CD4-positive, alpha-beta T cell treated with Interleukin-21 for 1 hour (primary cell): ENCODE measurements at regions not wholly inside any gene's neighbourhood (a gene's known extent, or its start where the extent isn't known, plus 50 kb on each side); places are given as distances from the start of the nearest gene placed in this dataset.
"Not testable (repeated sequence)": the region's sequence is repeated elsewhere in the genome, so short reads cannot be mapped to it uniquely, and the experiment has no call there.

ENCODE experiments used
- DNase-seq: peaks from one replicate; pipeline ENCODE4 v3.0.0-alpha.2; 2020

GRCh38 chr2:234719116-234719716 lies 222.3 kb upstream of the ARL4C start:
- DNase-seq: no peak

- DNase-seq: no peak
Observed at GRCh38 chr2:234716271-234716670, 219.4 kb upstream of the ARL4C start.

DNA sequence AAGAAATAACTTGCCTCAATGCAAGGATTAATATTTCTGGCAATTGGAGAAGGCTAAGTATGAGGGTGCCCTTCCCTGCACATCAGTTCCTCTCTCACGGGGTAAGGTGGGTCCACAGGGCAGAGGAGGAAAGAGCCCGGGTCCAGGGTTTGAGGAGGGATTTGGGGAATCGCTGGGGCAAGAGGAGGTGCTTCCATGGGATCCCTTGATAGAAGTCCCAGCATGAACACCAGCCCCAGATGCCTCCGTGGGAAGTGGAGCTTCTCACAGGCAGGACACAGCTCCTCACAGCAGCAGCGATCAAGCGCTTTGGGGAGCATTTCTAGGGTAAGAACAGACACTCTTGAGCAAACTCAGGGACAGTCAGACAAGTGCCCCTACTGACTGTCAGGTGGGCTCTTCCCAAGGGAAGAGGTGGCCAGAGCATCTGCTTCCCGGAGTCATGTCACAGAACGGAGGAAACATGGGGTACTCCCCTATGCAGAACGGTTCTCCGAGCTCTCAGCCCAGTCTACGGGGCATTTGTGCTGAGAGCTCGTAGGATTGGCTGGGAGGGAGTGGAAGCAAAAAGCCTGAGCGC lies 218.9 kb upstream of the ARL4C start:
- DNase-seq: no peak

- DNase-seq: no peak
Observed at GRCh38 chr2:234714711-234715110, 217.8 kb upstream of the ARL4C start.

- DNase-seq: no peak
Observed at GRCh38 chr2:234712421-234712935, 215.6 kb upstream of the ARL4C start.

DNA sequence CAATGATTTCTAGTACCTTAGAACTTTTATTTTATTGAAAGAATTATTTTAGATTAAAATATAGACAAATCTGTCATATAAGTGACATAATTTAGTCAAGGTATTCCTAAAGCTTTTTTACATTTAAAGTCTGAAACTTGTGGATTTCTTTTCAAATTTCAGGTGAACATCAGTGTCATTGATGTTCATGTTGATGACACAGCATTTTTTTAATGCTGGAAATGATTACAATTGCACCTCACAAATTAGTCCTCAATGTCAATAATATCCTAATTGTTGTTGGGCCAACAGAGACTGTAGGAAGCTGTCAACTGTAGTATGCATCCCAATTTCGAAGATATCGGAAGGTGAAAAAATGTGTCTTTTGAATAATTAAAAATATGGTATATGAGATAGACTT lies 214.4 kb upstream of the ARL4C start:
- DNase-seq: no peak

DNA sequence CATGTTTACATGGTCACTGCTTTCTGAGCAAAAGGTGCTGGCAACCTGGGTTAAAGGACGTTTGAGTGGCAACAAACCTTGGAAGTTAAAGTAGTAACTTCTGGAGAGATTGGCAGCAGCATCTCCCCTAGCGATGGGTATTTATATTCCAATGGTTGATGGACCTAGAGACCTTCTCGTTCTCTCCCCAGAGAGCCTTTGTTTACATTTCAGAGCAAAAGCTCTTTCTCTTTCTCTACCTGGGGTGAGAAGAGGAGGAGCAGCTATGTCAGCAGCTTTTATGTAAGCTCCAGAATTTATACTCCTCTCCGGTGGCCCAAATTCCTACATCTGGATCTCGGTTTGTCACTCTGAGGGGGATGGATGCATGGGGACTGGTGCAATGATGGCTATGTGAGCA lies 213.7 kb upstream of the ARL4C start:
- no peak for DNase-seq

DNA sequence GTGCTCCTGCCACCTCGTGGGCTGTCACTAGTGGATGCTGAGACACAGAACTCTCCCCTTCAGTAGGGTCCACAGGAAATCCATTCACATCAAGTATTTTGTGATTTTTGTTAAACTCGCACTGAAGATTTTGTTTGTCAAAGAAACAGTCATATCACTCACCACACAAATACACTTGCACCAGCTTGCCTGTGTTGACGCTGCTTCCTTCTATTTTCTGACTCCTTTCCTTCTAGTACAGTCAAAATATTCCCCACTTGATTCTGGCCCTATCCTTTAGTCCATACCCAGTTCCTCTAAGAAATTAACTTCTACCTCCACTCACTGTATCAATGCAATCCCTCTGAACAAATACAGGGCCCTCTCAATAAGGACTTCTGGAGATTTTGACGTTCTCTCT lies 213.2 kb upstream of the ARL4C start:
- DNase-seq: no peak

DNA sequence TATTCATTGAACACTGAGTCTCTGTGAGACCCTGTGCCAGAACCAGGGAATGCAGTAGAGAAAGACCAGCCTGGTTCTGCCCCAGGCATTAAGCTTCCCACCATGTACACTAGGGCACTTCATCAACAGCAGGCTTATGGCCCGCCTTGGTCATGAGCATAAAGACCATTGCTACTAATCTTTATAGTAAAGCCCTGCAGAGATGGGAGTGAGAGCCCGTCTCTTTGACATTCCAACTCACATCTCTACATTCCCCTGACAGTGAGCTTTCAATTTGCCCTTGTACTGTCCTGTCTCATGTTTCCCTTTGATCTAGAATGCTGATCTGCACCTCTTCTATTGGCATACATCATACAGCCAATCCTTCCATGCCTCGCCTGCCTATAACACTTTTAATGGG lies 211.8 kb upstream of the ARL4C start:
- DNase-seq: no peak

DNA sequence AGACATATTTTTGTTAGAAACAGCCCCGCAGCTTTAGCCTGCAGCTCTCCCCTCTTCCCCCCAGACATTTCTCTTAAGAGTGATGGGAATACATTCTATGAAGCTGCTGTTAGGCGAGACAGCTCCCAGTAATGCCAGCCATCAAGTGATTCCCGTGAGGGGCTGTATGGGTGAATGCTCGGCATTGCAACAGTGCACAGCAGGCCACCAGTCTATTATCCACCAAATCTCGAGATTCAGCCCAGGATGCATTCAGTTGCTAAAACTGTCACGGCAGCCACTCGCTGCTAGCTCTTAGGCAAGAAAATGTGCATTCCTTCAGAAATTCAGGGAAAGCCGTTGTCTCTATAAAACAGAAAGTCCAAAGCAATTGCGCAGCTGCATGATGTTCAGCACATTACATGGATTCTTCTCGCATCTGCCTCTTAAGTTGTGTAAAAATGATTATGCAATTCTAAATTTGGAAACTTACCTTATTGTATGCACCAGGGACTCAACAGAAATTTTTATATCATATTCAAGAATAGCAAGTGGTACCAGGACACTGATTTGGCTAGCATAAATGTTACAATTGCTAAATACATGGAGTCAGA lies 211.3 kb upstream of the ARL4C start:
- DNase-seq: no peak

- DNase-seq: no peak
Observed at GRCh38 chr2:234706086-234706485, 209.2 kb upstream of the ARL4C start.

DNA sequence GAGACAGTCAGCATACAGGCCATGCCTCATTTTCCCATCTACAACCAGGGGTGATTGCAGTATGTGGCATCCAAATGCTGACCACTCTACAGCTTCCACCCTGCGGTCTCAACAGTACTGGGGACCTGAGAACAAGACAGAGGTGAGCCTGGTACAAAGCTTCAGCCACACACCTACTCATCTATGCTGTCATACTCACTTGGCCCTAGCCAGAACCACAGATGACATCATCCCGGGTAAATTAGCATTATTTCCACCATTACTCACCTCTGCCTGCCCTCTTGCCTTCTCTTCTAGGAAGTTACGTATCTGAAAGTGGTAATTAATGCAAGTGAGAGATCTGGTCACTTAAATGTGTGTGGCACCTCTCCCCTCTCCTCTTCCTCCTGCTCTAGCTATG lies 208.2 kb upstream of the ARL4C start:
- DNase-seq: no peak

DNA sequence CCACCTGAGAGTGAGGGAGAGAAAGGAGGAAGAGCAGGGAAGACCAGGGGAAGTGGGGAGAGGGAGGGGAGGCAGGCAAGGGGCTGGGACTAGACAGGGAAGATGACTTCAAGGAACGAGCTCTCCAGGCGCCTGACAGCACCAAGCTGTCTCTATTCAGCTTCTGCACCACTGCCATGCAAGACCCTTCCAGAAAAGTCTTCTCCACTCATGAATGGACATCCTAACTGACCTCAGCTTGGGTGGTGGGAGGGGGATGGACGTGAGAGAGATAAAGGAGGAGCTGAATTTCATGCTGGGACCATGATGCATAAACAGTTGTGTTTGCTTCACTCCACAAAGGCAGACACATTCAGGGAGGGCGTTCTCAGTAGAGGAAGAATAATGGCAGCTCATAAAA lies 206.4 kb upstream of the ARL4C start:
- DNase-seq: no peak

GRCh38 chr2:234702731-234703225 lies 205.9 kb upstream of the ARL4C start:
- no peak for DNase-seq

- no peak for DNase-seq
Observed at GRCh38 chr2:234701841-234702240, 205.0 kb upstream of the ARL4C start.

DNA sequence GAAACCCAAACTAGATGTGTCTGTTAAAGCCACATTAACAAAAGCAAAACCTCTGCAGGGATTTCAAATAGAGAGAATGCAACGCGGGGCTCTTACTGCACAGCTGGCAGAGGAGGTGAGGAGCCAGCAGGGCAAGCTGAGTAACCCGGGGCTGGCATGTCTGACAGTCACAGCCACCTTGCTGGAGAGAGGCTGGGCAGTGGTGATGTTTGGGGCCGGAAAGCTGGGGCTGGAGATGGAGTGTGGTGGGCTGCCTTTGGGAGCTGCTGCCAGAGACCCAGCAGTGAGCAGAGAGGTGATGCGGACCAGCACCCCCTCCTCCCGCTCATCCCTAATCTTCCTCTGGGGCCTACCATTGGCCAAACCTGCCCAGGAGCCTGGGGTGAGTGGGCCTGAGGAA lies 204.5 kb upstream of the ARL4C start:
- no peak for DNase-seq

DNA sequence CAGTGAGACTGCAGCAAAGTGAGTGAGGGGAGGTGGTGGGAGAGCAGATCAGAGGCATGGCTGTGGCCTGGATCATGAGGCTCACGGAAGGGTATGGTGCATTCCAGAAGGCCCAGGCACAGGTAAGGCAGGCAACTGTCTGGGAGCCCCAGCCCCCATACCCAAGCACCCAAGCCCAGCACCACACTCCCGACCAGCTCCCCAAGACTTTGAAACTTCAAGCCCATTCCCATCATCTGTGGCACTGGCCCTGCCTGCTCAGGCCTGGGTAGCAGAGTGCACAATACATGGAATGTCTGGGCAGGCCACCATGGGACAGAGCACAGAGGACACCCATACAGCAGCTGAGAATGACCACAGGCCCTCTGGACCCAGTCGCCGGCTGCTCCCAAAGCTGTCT lies 202.6 kb upstream of the ARL4C start:
- DNase-seq: no peak

- DNase-seq: not testable (repeated sequence)
Observed at GRCh38 chr2:234697300-234697876, 200.5 kb upstream of the ARL4C start.

DNA sequence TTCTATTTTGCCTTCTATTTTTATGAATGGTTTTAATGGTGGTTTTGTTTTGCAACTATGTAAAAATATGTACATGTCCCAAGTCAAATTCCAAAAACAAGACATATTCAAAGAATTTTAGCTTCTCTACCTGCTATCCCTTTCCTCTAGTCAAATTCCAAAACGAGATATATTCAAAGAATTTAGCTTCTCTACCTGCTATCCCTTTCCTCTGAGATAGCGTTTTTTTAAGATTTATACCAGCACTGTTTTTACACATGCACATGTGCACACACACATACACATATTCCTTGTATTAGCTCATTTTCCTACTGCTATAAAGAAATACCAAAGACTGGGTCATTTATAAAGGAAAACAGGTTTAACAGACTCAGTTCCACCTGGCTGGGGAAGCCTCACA lies 199.1 kb upstream of the ARL4C start:
- DNase-seq: no peak

- no peak for DNase-seq
Observed at GRCh38 chr2:234694244-234695013, 197.5 kb upstream of the ARL4C start.

- DNase-seq: not testable (repeated sequence)
Observed at GRCh38 chr2:234693681-234694190, 196.9 kb upstream of the ARL4C start.

DNA sequence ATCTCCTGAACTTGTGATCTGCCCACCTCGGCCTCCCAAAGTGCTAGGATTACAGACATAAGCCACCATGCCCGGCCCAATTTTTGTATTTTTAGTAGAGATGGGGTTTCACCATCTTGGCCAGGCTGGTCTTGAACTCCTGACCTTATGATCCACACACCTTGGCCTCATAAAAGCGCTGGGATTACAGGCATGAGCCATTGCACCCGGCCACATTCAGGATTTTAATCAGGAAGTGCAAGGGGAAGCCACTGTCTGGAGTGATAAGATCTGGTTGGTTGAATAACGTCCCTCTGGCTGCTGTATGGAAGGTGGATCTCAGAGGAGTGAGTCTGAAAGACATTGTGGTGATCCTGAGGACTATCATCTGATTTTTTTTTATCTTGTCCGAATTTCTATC lies 196.3 kb upstream of the ARL4C start:
- DNase-seq: not testable (repeated sequence)
